Suprapubic skin (tissue), 4 donors: ENCODE measurements at regions not wholly inside any gene's neighbourhood (a gene's known extent, or its start where the extent isn't known, plus 50 kb on each side); places are given as distances from the start of the nearest gene placed in this dataset.

Experiments used
- DNase-seq, 2 donors: peaks; one replicate each; pipeline ENCODE4 v3.0.0-alpha.2; 2019; ENCODE audit warnings: low spot score in 2 of 2
- H3K27ac ChIP-seq: fragments of 200-600 bp; sonication (generic); one replicate; pipeline ENCODE4 v1.5.1; 2019
- H3K27me3 ChIP-seq: fragments of 200-600 bp; sonication (generic); one replicate; pipeline ENCODE4 v1.5.1; 2019
- H3K36me3 ChIP-seq: fragments of 200-600 bp; sonication (generic); one replicate; pipeline ENCODE4 v1.5.1; 2019
- H3K4me1 ChIP-seq: fragments of 200-600 bp; sonication (generic); one replicate; pipeline ENCODE4 v1.5.1; 2019
- H3K4me3 ChIP-seq: fragments of 200-600 bp; sonication (generic); one replicate; pipeline ENCODE4 v1.5.1; 2019; ENCODE audit warnings: mild to moderate bottlenecking
- H3K9me3 ChIP-seq: fragments of 200-600 bp; sonication (generic); one replicate; pipeline ENCODE4 v1.5.1; 2019
- EP300 ChIP-seq: sonication (generic); formaldehyde crosslinking; IDR thresholded peaks from one replicate; pipeline ENCODE4 v1.6.1; 2017; ENCODE audit warnings: antibody characterized with exemption
- POLR2A ChIP-seq, 2 donors: fragments of 450-650 bp; IDR thresholded peaks; one replicate each; pipeline ENCODE4 v1.6.1; 2017; ENCODE audit warnings: antibody characterized with exemption in 2 of 2, mild to moderate bottlenecking in 2 of 2, moderate library complexity in 2 of 2
- POLR2AphosphoS5 ChIP-seq, 3 donors: sonication (generic); formaldehyde crosslinking; IDR thresholded peaks; one replicate each; pipeline ENCODE4 v1.6.1; 2017; ENCODE audit warnings: antibody characterized with exemption in 3 of 3
- WGBS: methylation state at CpG from one replicate; pipeline ENCODE4 v1.1.5; 2018; 5-methylcytosine and 5-hydroxymethylcytosine counted together
- TF ChIP-seq, protein P1 (sequence below), 2 donors: fragments of 200-600 bp in 1 of 2; fragments of 450-650 bp in 1 of 2; sonication (generic) in 1 of 2; IDR thresholded peaks; one replicate each; pipeline ENCODE4 v1.5.1; 2016 to 2019; ENCODE audit warnings: antibody characterized with exemption in 2 of 2, mild to moderate bottlenecking in 1 of 2, moderate library complexity in 1 of 2

- Histone ChIP-seq H3K27ac (no peak overlapping the region), H3K27me3 (no peaks in the 10 kb centered on the region), H3K9me3 (no peaks in the 10 kb centered on the region), H3K4me3 (no peak overlapping the region), H3K4me1 (no peaks in the 10 kb centered on the region), H3K36me3 (no peaks in the 10 kb centered on the region)
- no peak for DNase-seq
- TF ChIP-seq POLR2AphosphoS5 (IDR thresholded peaks at IDR 0.05) (no peak), POLR2A (IDR thresholded peaks at IDR 0.05) (no peak), EP300 (no peak)
- TF ChIP-seq, protein P1, sequence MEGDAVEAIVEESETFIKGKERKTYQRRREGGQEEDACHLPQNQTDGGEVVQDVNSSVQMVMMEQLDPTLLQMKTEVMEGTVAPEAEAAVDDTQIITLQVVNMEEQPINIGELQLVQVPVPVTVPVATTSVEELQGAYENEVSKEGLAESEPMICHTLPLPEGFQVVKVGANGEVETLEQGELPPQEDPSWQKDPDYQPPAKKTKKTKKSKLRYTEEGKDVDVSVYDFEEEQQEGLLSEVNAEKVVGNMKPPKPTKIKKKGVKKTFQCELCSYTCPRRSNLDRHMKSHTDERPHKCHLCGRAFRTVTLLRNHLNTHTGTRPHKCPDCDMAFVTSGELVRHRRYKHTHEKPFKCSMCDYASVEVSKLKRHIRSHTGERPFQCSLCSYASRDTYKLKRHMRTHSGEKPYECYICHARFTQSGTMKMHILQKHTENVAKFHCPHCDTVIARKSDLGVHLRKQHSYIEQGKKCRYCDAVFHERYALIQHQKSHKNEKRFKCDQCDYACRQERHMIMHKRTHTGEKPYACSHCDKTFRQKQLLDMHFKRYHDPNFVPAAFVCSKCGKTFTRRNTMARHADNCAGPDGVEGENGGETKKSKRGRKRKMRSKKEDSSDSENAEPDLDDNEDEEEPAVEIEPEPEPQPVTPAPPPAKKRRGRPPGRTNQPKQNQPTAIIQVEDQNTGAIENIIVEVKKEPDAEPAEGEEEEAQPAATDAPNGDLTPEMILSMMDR (IDR thresholded peaks at IDR 0.05), result no peak
- 71% methylated on average over 1 of the region's 1 CpG for WGBS
These were observed 405.7 kb downstream of the PRR16 start for GRCh38 chr5:120869831-120870230.

- no peak for DNase-seq
- no peaks in the 10 kb centered on the region for H3K27me3 ChIP-seq
- H3K27ac ChIP-seq, result no peak overlapping the region
- WGBS, result 62% methylated on average over 2 of the region's 2 CpGs
- no peak for TF ChIP-seq POLR2A (IDR thresholded peaks at IDR 0.05)
- no peak for TF ChIP-seq POLR2AphosphoS5 (IDR thresholded peaks at IDR 0.05)
- no peak for TF ChIP-seq EP300
- TF ChIP-seq, protein P1 (IDR thresholded peaks at IDR 0.05), result no peak
- H3K9me3 ChIP-seq, result no peaks in the 10 kb centered on the region
- H3K4me3 ChIP-seq, result no peak overlapping the region
- H3K36me3 ChIP-seq, result no peaks in the 10 kb centered on the region
- no peaks in the 10 kb centered on the region for H3K4me1 ChIP-seq
These were observed 408.2 kb downstream of the PRR16 start for GRCh38 chr5:120872297-120872696.

- no peak for DNase-seq
- TF ChIP-seq, protein P1 (IDR thresholded peaks at IDR 0.05), result no peak
- TF ChIP-seq POLR2A (IDR thresholded peaks at IDR 0.05) (no peak), POLR2AphosphoS5 (IDR thresholded peaks at IDR 0.05) (no peak), EP300 (no peak)
- Histone ChIP-seq H3K9me3 (no peaks in the 10 kb centered on the region), H3K36me3 (no peaks in the 10 kb centered on the region), H3K4me1 (no peaks in the 10 kb centered on the region), H3K4me3 (no peak overlapping the region), H3K27ac (no peak overlapping the region), H3K27me3 (no peaks in the 10 kb centered on the region)
- 57% methylated on average over 1 of the region's 1 CpG for WGBS
These were observed 409.0 kb downstream of the PRR16 start for GRCh38 chr5:120873083-120873482.

GRCh38 chr5:120874081-120874862 lies 410.2 kb downstream of the PRR16 start:
- H3K4me1 ChIP-seq, result no peaks in the 10 kb centered on the region
- no peaks in the 10 kb centered on the region for H3K36me3 ChIP-seq
- no peak overlapping the region for H3K27ac ChIP-seq
- H3K4me3 ChIP-seq, result no peak overlapping the region
- no peak for DNase-seq
- no peaks in the 10 kb centered on the region for H3K27me3 ChIP-seq
- no peaks in the 10 kb centered on the region for H3K9me3 ChIP-seq
- TF ChIP-seq EP300, result no peak

GRCh38 chr5:120882038-120882775 lies 418.1 kb downstream of the PRR16 start:
- TF ChIP-seq POLR2AphosphoS5 (IDR thresholded peaks at IDR 0.05) (no peak), EP300 (no peak), POLR2A (IDR thresholded peaks at IDR 0.05) (no peak)
- TF ChIP-seq, protein P1 (IDR thresholded peaks at IDR 0.05), result no peak
- H3K27ac ChIP-seq, result no peak overlapping the region
- DNase-seq, result no peak
- no peaks in the 10 kb centered on the region for H3K36me3 ChIP-seq
- no peaks in the 10 kb centered on the region for H3K4me1 ChIP-seq
- no peaks in the 10 kb centered on the region for H3K27me3 ChIP-seq
- no peaks in the 10 kb centered on the region for H3K9me3 ChIP-seq
- H3K4me3 ChIP-seq, result no peak overlapping the region
- WGBS, result 80% methylated on average over 4 of the region's 4 CpGs
